Fibroblast of skin of left quadriceps (primary cell): ENCODE measurements at regions not wholly inside any gene's neighbourhood (a gene's known extent, or its start where the extent isn't known, plus 50 kb on each side); places are given as distances from the start of the nearest gene placed in this dataset.
A peak's percentile ranks its signal among the peaks of the same experiment; 100 is the strongest.

ENCODE experiments used
- DNase-seq, 2 experiments: peaks; one replicate each; pipeline ENCODE4 v3.0.0-alpha.2; 2013; ENCODE audit warnings: low read depth in 2 of 2

DNA sequence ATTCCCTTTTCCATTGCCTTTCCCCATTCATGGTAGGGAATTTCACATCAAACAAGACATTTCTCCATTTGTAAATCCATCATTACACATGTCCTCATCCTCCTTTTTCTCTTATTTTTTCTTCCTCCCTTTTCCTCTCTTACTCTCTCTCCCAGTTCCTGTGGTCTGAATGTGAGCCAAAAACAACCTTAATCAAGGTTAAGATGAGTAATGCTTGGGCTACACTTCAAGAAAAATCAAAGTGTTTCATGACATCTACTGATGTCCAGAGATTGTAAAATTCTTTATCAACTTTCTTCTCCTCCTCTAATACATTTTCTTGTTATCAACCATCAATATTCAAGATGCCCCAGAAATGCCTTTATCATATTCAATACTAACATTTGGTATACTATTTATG is 172.5 kb upstream of the PRNP start:
- DNase-seq = peak; percentile 46 to 48

DNA sequence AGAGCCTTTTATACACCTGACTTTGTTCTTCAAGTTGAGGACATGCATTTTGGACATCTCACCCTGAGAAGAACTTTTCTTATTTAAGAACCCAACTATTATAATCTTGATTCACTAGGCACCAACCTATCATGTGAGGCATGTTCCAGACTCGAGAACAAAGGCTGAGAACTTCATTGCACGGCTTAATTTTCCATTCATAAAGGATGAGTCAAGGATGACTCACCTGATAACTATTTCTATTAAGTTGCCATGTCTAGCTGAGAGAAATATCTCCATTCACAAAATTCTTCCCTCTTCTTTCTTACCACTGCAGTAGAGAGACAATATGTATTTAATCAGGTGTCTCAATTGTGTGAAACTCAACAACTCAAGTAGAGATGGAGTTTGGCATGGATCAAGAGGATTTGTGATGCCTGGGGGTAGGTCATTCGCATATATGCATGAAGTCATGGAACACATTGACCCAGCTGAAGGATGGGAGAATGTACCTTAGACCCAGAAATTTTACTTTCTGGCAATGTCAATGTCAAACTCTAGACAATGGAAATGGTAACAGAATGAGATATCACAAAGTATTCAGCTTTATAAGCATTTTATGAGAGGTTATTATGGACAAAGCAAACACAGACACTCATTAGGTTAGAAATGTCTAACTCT is 173.2 kb upstream of the PRNP start:
- DNase-seq = peak; percentile 88 to 89

DNA sequence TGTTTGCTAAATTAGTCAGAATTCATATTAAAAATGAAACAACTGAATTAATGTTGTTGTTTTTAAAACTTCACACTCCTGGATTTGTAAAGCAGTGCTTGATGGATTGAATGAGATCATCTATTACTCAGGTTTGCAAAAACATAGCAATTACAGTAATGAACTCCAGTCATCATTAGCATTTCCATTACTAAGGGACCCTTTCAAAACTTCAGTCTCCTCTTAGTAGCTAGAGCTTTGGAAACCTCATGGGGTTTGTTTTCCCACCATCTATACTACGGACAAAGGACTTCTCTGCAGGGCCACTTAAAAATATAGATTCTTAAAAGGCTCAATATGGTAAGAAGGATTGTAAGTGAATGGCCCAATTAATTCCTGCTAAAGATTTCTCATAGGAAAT is 174.5 kb upstream of the PRNP start:
- DNase-seq = no peak

DNA sequence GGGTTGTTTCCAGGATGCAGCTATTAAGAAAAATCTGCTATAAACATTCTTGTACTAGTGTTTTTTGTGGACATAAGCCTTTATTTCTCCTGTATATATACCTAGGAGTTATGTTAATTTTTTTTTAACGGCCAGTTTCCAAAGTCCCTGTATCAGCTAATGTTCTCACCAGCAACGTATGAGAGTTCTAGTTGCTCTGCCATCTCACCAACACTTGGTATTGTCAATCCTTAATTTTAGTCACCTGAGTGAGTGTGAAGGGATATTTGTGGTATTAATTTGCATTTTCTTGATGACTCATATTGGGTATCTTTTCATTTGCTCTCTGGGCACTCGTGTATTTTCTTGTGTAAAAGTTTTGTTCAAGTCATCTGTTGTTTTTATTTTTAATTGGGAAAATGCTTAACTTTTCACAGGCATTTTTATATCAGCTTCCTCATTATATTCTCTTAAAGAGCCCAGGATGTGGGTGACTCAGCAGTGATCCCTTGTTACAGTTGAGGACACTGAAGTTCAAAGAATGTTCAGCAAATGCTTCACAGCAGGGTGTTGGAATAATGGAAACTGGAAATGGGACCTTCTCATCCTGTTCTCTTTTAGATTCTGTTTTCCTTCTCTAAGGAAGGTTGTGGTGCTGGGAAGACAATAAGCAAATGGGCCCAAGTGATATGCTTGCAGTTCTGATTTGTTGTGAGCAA is 176.3 kb upstream of the PRNP start:
- DNase-seq = no peak

DNA sequence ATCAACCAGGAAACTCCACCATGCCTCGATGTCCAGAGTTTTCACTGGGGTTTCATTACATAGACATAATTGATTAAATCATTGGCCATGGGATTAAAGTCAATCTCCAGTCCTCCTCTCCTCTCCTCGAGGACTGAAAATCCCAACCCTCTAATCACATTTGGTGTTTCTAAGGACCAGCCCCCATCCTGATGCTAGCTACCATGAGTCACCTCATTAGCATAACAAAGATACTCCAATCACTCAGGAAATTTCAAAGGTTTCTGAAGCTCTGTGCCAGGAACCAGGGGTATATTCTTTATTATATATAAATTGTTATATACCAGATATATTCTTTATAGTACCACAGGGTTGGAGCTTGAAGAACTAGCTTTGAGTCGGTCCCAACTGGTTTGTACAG is 177.5 kb upstream of the PRNP start:
- DNase-seq = no peak

DNA sequence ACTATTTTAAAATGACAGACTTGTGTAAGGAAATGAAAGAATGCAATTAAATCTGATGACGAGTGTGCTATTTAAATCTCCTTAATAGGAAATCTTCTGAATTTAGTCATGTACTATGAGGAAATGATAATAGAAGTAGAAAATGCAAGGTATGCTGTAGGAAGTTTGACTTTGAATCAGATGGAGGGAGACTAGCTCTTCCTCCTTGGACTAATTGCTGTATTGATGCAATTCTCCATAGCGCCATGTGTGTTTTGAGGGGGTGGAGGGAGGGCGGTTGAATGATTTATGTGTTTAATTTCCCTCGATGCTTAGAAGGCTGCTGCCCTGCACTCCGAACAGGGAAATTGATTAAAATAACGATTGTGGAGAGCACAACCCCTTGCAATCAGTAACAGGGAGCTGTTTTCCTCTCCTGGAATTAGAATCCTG is 179.0 kb upstream of the PRNP start:
- DNase-seq = peak; percentile 95 to 97

DNA sequence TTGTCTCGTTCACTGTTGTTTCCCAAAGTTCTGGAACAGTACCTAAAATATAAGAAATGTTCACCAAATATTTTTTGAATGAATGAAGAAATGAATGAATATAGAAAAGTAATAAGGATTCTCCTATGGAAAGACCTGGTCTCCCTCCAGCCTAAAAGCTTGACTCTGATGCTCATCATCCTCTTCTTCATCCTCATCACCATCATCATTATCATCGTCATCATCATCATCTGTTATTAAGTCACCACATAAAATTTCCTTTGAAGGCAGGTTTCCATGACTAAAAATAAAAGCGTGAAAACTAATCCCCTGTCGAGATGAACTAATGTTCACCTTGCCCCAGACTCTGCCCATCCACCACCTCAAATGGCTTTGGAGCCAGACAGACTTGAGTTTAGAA is 181.4 kb upstream of the PRNP start:
- DNase-seq = no peak

DNA sequence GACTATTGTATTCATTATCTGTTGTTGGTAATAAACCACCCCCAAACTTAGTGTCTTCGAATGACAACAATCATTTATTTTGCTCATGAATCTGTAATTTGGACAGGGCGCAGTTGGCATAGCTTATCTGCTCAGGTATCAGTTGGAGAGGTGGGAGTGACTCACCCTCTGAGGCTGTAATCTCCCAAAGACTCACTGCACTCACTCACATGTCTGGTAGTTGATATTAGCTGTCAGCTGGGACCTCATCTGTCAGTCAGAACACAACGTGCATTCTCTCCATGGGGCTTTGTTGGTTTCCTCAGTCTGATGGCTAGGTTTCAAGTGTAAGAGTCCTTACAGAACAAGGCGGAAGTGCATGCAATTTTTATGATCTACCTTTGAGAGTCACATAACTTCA is 183.5 kb upstream of the PRNP start:
- DNase-seq = no peak

DNA sequence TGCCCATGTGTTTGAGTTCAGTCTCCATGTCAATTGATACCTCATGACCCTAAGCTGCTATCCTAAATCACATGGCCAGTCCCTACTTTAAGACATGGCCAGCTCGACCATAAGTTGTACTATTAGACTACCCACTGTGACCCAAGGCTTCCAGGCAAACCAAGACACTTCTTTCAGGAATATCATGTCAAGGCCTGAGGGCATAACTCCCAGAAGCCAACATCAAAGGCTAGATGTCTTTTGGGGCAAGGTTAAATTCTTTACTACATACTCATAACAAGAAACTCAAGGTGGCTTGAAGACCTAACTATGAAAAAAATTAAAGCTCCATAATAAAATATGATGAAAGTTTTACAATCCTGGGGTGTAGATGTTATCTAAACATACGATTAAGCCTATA is 192.9 kb upstream of the PRNP start:
- DNase-seq = no peak

DNA sequence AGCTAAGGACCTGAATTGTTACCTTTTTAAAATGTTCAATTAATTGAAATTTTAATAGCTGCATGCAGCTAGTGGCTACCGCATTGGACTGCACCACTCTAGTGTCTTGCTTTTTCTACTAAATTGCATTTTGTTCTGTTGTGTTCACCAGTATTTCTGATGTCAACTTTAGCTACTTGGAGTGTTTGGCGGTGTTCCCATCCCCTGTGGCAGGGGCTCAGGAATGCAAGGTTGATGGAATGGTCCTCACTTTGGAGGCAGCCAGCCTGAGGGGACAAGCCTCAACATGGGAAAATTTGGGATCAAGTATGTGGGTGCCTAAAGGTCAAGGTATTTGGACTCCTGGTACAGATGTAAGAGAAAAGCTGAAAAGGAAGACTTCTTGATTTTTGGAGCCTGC is 194.6 kb upstream of the PRNP start:
- no peak for DNase-seq

DNA sequence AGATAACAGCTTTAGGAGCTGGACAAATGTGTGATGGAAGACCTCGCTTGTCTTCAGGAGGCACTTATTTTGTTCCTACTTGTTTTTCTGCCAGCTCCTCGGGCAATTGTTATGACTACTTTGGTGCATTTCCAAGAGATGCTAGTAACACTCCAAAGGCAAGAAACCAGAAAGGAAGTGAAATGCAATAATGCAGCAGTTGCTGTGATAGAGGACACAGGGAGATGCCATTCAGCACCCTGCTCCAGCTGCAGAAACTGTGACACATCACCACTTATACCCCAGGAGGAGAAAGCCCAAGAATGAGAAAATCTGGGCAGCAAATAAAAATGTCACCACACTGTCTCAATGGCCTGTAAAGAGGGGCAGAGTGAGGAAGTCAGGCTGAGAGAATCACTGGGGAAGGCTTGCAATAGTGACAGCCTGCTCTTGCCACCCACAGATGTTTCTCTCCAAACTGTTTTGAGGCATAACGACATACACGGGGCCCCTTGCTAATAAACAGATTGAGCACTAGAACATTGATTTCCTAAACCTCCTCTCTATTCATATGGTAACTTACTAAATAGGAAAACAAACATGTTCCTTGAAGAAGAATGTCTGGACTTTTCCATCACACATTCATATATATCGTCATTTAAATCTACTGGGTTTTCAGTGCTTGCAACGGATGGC is 195.5 kb upstream of the PRNP start:
- DNase-seq = no peak

DNA sequence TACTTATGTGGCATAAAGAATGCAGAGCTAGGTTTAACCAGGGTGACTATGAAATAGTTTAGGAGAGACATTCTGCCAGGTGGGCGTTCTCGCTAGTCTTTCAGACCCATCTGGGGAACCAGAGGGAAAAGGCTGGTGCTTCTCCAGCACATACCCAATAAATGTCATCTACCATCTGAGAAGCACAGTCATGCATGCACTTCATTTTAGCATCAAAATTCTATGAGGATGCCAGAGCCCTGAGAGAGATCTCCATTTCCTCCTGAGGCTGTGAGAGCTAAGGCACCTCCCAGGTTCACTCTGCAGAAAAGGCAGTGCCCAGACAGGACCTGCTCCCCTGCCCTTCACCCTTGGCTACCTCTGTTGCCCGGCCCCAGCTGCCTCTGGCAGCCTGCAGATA is 196.2 kb upstream of the PRNP start:
- DNase-seq = no peak

DNA sequence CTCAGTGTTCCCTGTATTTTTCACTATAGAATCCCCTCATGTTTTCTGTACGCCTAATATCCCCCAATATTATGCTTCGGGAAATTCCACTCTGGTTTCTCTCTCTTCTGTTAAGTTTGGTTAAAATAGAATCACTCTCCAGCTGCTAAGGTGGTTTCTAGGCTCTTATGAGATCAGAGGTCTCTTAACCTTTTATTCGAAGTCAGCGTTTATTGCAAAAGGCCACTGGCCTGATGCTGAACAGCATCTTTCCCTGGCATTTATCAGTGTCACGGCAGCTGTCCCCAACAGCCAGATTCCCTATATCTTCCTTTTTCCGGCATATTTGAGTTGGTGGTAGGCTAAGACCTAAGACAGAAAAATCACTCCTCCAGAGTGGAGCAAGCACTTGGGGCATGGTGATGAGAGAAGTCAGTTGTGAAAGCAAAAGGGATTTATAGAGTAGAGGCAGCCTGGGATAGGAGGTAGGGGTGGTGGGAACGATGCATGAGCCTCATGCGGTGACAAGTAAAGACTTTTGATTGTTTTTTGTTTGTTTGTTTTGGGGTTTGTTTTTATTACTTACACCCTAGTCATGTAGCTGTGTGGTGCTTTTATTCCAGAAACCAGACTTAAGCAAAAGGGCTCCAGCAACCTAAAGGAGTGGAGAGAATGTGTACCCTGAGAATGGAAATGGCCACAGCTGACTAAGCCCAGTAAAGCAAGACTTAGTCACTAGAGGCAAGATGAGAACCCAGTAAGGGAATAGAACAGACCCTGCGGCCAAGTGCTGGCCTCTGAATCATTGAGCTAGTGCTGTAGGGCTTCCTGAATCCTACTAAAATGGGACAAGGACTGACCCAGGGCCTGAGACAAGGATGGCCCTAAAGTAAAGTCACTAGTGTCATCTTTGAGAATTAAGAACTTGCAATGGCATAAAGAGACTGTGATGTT is 197.6 kb upstream of the PRNP start:
- no peak for DNase-seq

DNA sequence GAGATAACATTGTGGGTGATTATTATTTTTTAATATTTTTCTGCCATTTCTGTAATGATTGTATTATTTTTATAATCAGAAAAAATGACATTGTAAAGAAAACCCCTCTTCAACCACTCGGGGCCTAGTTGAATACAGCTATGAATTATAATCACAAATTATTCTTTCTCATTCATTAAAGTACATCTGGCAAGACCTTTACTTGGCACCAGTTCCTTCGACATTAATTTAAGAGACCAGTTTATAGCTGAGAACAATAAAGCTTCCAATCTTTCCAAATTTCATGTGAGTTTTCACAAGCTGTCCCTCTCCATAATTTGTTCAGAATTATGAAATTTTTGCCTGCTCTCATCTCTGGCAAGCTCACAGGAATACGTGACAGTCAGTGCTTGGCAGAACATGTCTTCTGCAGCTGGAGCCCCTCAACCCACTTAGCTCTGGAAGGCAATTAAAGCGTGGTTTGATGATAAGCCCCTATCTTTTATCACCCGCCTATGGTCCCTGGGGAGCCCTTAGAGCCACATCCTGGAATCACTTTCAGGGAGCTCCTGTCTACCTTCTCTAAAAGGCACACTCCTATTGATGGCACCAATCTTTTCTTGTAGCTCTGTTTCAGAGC is 201.8 kb upstream of the PRNP start:
- DNase-seq = no peak

DNA sequence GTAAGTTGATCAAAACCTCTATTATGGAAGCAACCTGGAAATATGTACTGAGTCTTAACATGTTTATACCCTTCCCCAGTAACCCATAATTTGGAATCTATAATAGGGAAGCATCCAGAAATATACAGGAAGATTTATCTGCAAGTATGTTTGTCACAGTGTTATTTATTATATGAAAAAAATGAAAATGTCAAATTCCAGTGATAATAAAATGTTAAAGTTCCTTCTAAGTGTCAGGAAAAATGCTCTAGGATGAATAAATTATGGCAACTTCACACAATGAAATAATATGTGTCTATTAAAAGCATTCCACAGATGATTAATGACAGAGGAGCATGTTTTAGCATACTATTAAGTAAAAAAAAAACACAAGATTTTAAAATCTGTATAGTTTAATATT is 202.3 kb upstream of the PRNP start:
- no peak for DNase-seq

DNA sequence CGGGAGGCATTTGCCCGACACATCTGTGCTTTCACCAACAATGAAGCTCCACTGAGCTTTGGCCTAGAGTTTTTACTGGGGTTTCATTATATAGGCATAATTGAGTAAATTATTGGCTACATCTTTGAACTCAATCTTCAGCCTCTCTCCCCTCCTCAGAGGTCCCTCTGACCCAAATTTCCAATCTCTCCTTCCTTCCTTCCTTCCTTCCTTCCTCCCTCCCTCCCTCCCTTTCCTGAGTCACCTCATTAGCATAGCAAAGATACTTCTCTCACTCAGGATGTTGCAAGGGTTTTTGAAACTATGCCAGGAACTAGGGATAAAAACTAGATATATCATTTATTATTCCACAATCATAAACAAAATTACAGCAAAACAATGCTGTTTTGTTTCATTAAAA is 202.8 kb upstream of the PRNP start:
- DNase-seq = peak; percentile 69

DNA sequence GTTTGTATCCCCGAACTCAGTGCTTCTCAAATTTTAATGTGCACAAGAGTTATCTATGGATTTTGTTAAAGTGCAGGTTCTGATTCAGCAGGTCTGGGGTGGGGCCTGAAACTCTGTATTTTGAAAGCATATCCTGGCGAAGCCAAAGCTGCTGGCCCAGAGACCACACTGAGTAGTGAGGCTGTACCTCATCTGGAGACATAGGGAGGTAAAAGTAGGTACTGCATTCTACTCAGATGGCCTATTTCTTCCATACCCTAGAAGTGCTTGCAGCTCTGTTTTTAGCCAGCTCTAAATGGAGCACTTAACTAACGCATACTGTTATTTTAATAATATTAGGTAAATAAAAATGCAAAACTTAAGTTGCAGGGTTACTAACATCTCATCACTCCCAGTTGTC is 206.2 kb upstream of the PRNP start:
- no peak for DNase-seq

DNA sequence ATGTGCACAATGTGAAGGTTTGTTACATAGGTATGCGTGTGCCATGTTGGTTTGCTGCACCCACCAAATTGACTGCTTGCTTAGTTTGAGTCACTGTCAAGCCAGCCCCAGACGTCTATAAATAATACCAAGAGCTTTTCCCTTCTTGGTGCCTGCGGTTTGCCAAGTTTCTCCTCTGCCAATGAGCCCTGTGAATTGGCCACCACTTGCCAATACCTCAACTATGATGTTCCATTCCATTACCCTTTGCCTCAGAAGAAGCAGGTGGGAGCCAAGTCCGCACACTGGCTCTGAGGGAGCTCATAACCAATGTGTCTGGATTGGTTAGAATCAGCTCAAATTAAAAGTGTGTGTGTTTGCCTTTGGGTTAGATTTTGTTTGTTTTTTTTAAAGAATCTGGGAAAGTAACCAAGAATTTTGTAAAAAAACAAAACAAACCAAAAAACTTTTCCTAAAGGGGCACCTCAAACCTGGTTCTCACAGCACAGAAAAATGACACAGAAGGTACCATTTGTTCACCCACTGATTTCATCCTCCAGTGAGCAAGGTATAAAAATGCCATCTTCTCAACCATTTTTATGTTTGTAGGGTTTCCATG is 209.3 kb upstream of the PRNP start:
- no peak for DNase-seq

DNA sequence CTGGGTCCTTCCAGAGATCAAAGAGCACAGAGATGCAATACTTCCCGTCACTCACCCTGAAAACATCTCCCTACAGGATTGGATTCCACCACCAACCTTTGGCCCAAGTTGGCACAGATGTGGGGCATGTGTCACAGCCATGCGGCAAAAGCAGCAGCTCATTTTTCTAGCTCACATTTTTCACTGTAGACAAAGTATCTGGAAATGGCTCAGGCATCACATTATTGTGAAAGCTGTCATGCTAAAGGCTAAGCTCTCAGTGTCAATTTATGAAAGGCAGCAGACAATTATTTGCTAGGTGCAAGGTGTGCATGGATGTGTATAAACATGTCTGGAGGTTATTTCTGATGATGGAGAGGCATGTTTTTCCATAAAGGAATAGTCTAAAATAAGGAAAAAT is 213.3 kb upstream of the PRNP start:
- no peak for DNase-seq

DNA sequence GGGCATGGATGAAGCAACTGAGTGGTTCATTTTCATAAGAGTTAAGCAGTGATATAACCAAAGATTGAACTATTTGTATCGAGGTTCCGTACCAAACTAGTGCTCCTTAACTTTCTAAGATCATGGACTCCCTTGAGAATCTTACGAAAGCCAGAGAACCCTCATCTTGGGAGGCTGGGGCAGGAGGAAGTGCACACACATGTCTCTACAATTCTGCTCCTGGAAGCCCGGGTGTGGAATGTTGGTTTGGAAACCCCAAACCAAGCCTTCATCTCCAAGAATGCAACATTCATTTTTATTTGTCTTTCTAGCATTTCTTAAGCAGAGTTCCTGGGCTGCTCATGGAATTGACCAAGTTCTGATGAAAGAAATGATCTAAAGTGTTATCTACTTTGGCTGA is 215.0 kb upstream of the PRNP start:
- peak; percentile 52 to 64 for DNase-seq

DNA sequence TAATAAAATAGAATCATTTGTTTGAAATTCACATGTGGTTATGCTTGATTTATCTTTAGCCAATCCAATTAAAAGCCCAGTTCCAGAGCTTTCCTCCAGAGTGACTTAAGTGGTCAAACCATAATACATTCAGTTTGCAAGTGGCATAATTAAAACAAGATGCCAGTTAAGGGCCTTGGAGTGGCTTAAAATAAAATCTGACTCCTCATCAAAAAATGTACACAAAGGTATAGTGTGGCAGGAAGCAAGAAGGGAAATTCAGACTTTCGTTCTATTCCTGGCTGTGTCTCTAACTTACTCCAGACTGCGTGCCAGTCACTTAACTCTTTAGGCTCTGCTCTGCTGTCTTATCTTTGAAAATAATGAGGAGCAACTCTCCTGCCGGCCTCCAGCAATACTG is 215.9 kb upstream of the PRNP start:
- DNase-seq = peak; percentile 92 to 93
